HT1080 (cell line): ENCODE measurements at regions not wholly inside any gene's neighbourhood (a gene's known extent, or its start where the extent isn't known, plus 50 kb on each side); places are given as distances from the start of the nearest gene placed in this dataset.
"Not testable (repeated sequence)": the region's sequence is repeated elsewhere in the genome, so short reads cannot be mapped to it uniquely, and the experiment has no call there.

Source experiments
- DNase-seq: peaks from one replicate; pipeline ENCODE4 v3.0.0-alpha.2; 2015; ENCODE audit warnings: low read depth

- DNase-seq, result no peak
Measured at GRCh38 chr6:134614606-134615485, 296.9 kb upstream of the SGK1 start.

- DNase-seq, result not testable (repeated sequence)
Measured at GRCh38 chr6:134612128-134612527, 294.2 kb upstream of the SGK1 start.

- DNase-seq, result no peak
Measured at GRCh38 chr6:134610411-134610810, 292.5 kb upstream of the SGK1 start.

GRCh38 chr6:134609716-134610261 is 291.9 kb upstream of the SGK1 start:
- DNase-seq, result no peak

GRCh38 chr6:134607411-134607810 is 289.5 kb upstream of the SGK1 start:
- no peak for DNase-seq

- DNase-seq, result no peak
Measured at GRCh38 chr6:134605034-134605433, 287.1 kb upstream of the SGK1 start.

- DNase-seq, result no peak
Measured at GRCh38 chr6:134604014-134604676, 286.2 kb upstream of the SGK1 start.

GRCh38 chr6:134603561-134603960 is 285.6 kb upstream of the SGK1 start:
- no peak for DNase-seq

GRCh38 chr6:134602123-134602522 is 284.2 kb upstream of the SGK1 start:
- no peak for DNase-seq

GRCh38 chr6:134600671-134601070 is 282.8 kb upstream of the SGK1 start:
- no peak for DNase-seq

- DNase-seq, result no peak
Measured at GRCh38 chr6:134599079-134599478, 281.2 kb upstream of the SGK1 start.

- DNase-seq, result no peak
Measured at GRCh38 chr6:134596191-134596590, 278.3 kb upstream of the SGK1 start.

GRCh38 chr6:134594881-134595280 is 277.0 kb upstream of the SGK1 start:
- no peak for DNase-seq

GRCh38 chr6:134593887-134594286 is 276.0 kb upstream of the SGK1 start:
- no peak for DNase-seq

- no peak for DNase-seq
Measured at GRCh38 chr6:134593442-134593841, 275.5 kb upstream of the SGK1 start.

GRCh38 chr6:134593024-134593423 is 275.1 kb upstream of the SGK1 start:
- DNase-seq, result no peak

GRCh38 chr6:134590449-134590848 is 272.5 kb upstream of the SGK1 start:
- DNase-seq, result peak; percentile 34

- no peak for DNase-seq
Measured at GRCh38 chr6:134590004-134590403, 272.1 kb upstream of the SGK1 start.

- DNase-seq, result peak; percentile 93
Measured at GRCh38 chr6:134589512-134589911, 271.6 kb upstream of the SGK1 start.

- DNase-seq, result no peak
Measured at GRCh38 chr6:134588267-134588666, 270.4 kb upstream of the SGK1 start.

- no peak for DNase-seq
Measured at GRCh38 chr6:134585517-134585873, 267.6 kb upstream of the SGK1 start.

GRCh38 chr6:134584847-134585516 is 267.1 kb upstream of the SGK1 start:
- no peak for DNase-seq
